ENCODE measurements at regions not wholly inside any gene's neighbourhood (a gene's known extent, or its start where the extent isn't known, plus 50 kb on each side); places are given as distances from the start of the nearest gene placed in this dataset.
"Not testable (repeated sequence)": the region's sequence is repeated elsewhere in the genome, so short reads cannot be mapped to it uniquely, and the experiment has no call there.

- H3K9me3 ChIP-seq (ENCODE audit: control insufficient read depth in 2 of 2, insufficient read depth in 1 of 2, low read depth in 1 of 2, low read length in 1 of 2), result peaks cover 9 to 22% of the 10 kb centered on the region in 2 donors
These were observed 2587.5 kb upstream of the TPTE start for GRCh38 chr21:7933923-7934322.

GRCh38 chr21:7937297-7937696 lies 2584.1 kb upstream of the TPTE start:
- H3K27me3 ChIP-seq (ENCODE audit: control insufficient read depth in 3 of 3, insufficient read depth in 3 of 3, low read length in 3 of 3); H3K4me3 ChIP-seq (ENCODE audit: low read depth in 1 of 3, low read length in 3 of 3); H3K4me1 ChIP-seq (ENCODE audit: control insufficient read depth in 3 of 3, insufficient read depth in 2 of 3, low read depth in 1 of 3, low read length in 2 of 3); FAIRE-seq; DNase-seq; H3K27ac ChIP-seq (ENCODE audit: low read depth in 1 of 3, low read length in 2 of 3); H3K36me3 ChIP-seq (ENCODE audit: control insufficient read depth in 3 of 3, insufficient read depth in 2 of 3, low read depth in 1 of 3, low read length in 3 of 3): not testable (repeated sequence)
- 79 to 86% (median 82%) methylated on average over 13 of the region's 13 CpGs for WGBS, 3 donors
- peaks cover 7 to 25% of the 10 kb centered on the region in 2 donors for H3K9me3 ChIP-seq (ENCODE audit: control insufficient read depth in 2 of 2, insufficient read depth in 1 of 2, low read depth in 1 of 2, low read length in 1 of 2)

More at GRCh38 chr21:7933923-7934322, 2587.5 kb upstream of the TPTE start:
- H3K4me3 ChIP-seq (ENCODE audit: low read depth in 1 of 3, low read length in 3 of 3), result no peak overlapping the region
- H3K36me3 ChIP-seq (ENCODE audit: control insufficient read depth in 3 of 3, insufficient read depth in 2 of 3, low read depth in 1 of 3, low read length in 3 of 3), result no peaks in the 10 kb centered on the region
- H3K27ac ChIP-seq (ENCODE audit: low read depth in 1 of 3, low read length in 2 of 3), result no peak overlapping the region
- H3K4me1 ChIP-seq (ENCODE audit: control insufficient read depth in 3 of 3, insufficient read depth in 2 of 3, low read depth in 1 of 3, low read length in 2 of 3), result no peaks in the 10 kb centered on the region
- WGBS, 3 donors, result 77 to 84% (median 78%) methylated on average over 15 of the region's 15 CpGs
- no peak for FAIRE-seq
- no peaks in the 10 kb centered on the region for H3K27me3 ChIP-seq (ENCODE audit: control insufficient read depth in 3 of 3, insufficient read depth in 3 of 3, low read length in 3 of 3)
- DNase-seq, result no peak

- H3K36me3 ChIP-seq (ENCODE audit: control insufficient read depth in 3 of 3, insufficient read depth in 2 of 3, low read depth in 1 of 3, low read length in 3 of 3); DNase-seq; H3K27me3 ChIP-seq (ENCODE audit: control insufficient read depth in 3 of 3, insufficient read depth in 3 of 3, low read length in 3 of 3); FAIRE-seq; H3K27ac ChIP-seq (ENCODE audit: low read depth in 1 of 3, low read length in 2 of 3); H3K4me1 ChIP-seq (ENCODE audit: control insufficient read depth in 3 of 3, insufficient read depth in 2 of 3, low read depth in 1 of 3, low read length in 2 of 3); H3K4me3 ChIP-seq (ENCODE audit: low read depth in 1 of 3, low read length in 3 of 3): not testable (repeated sequence)
- WGBS, 3 donors, result 74 to 81% (median 79%) methylated on average over 9 of the region's 9 CpGs
- peaks cover 11 to 23% of the 10 kb centered on the region in 2 donors for H3K9me3 ChIP-seq (ENCODE audit: control insufficient read depth in 2 of 2, insufficient read depth in 1 of 2, low read depth in 1 of 2, low read length in 1 of 2)
These were observed 2583.2 kb upstream of the TPTE start for GRCh38 chr21:7938223-7938622.

GRCh38 chr21:7941432-7941831 lies 2580.0 kb upstream of the TPTE start:
- not testable (repeated sequence) for H3K4me1 ChIP-seq (ENCODE audit: control insufficient read depth in 3 of 3, insufficient read depth in 2 of 3, low read depth in 1 of 3, low read length in 2 of 3); DNase-seq; FAIRE-seq; H3K27me3 ChIP-seq (ENCODE audit: control insufficient read depth in 3 of 3, insufficient read depth in 3 of 3, low read length in 3 of 3); H3K4me3 ChIP-seq (ENCODE audit: low read depth in 1 of 3, low read length in 3 of 3); H3K27ac ChIP-seq (ENCODE audit: low read depth in 1 of 3, low read length in 2 of 3); H3K36me3 ChIP-seq (ENCODE audit: control insufficient read depth in 3 of 3, insufficient read depth in 2 of 3, low read depth in 1 of 3, low read length in 3 of 3)
- H3K9me3 ChIP-seq (ENCODE audit: control insufficient read depth in 2 of 2, insufficient read depth in 1 of 2, low read depth in 1 of 2, low read length in 1 of 2), result peaks cover 12 to 27% of the 10 kb centered on the region in 2 donors
- 80 to 84% (median 83%) methylated on average over 12 of the region's 12 CpGs for WGBS, 3 donors

GRCh38 chr21:7942219-7942618 lies 2579.2 kb upstream of the TPTE start:
- not testable (repeated sequence) for H3K4me1 ChIP-seq (ENCODE audit: control insufficient read depth in 3 of 3, insufficient read depth in 2 of 3, low read depth in 1 of 3, low read length in 2 of 3); H3K27ac ChIP-seq (ENCODE audit: low read depth in 1 of 3, low read length in 2 of 3); H3K36me3 ChIP-seq (ENCODE audit: control insufficient read depth in 3 of 3, insufficient read depth in 2 of 3, low read depth in 1 of 3, low read length in 3 of 3); H3K27me3 ChIP-seq (ENCODE audit: control insufficient read depth in 3 of 3, insufficient read depth in 3 of 3, low read length in 3 of 3); DNase-seq; FAIRE-seq; H3K4me3 ChIP-seq (ENCODE audit: low read depth in 1 of 3, low read length in 3 of 3)
- H3K9me3 ChIP-seq (ENCODE audit: control insufficient read depth in 2 of 2, insufficient read depth in 1 of 2, low read depth in 1 of 2, low read length in 1 of 2), result peaks cover 12 to 27% of the 10 kb centered on the region in 2 donors
- WGBS, 3 donors, result 77 to 82% (median 79%) methylated on average over 15 of the region's 15 CpGs

GRCh38 chr21:7943534-7943933 lies 2577.8 kb upstream of the TPTE start:
- not testable (repeated sequence) for FAIRE-seq; H3K4me1 ChIP-seq (ENCODE audit: control insufficient read depth in 3 of 3, insufficient read depth in 2 of 3, low read depth in 1 of 3, low read length in 2 of 3); DNase-seq; H3K27ac ChIP-seq (ENCODE audit: low read depth in 1 of 3, low read length in 2 of 3); H3K36me3 ChIP-seq (ENCODE audit: control insufficient read depth in 3 of 3, insufficient read depth in 2 of 3, low read depth in 1 of 3, low read length in 3 of 3); H3K27me3 ChIP-seq (ENCODE audit: control insufficient read depth in 3 of 3, insufficient read depth in 3 of 3, low read length in 3 of 3); H3K4me3 ChIP-seq (ENCODE audit: low read depth in 1 of 3, low read length in 3 of 3)
- 79 to 82% (median 82%) methylated on average over 8 of the region's 8 CpGs for WGBS, 3 donors
- H3K9me3 ChIP-seq (ENCODE audit: control insufficient read depth in 2 of 2, insufficient read depth in 1 of 2, low read depth in 1 of 2, low read length in 1 of 2), result peaks cover 14 to 27% of the 10 kb centered on the region in 2 donors

- H3K36me3 ChIP-seq (ENCODE audit: control insufficient read depth in 3 of 3, insufficient read depth in 2 of 3, low read depth in 1 of 3, low read length in 3 of 3), result no peaks in the 10 kb centered on the region
- H3K4me3 ChIP-seq (ENCODE audit: low read depth in 1 of 3, low read length in 3 of 3), result no peak overlapping the region
- no peaks in the 10 kb centered on the region for H3K27me3 ChIP-seq (ENCODE audit: control insufficient read depth in 3 of 3, insufficient read depth in 3 of 3, low read length in 3 of 3)
- no peak overlapping the region for H3K27ac ChIP-seq (ENCODE audit: low read depth in 1 of 3, low read length in 2 of 3)
- 58 to 68% (median 60%) methylated on average over 4 of the region's 4 CpGs for WGBS, 3 donors
- H3K9me3 ChIP-seq (ENCODE audit: control insufficient read depth in 2 of 2, insufficient read depth in 1 of 2, low read depth in 1 of 2, low read length in 1 of 2), result peaks cover 20 to 29% of the 10 kb centered on the region in 2 donors
- FAIRE-seq (no peak), DNase-seq (no peak)
- no peaks in the 10 kb centered on the region for H3K4me1 ChIP-seq (ENCODE audit: control insufficient read depth in 3 of 3, insufficient read depth in 2 of 3, low read depth in 1 of 3, low read length in 2 of 3)
These were observed 2574.0 kb upstream of the TPTE start for GRCh38 chr21:7947422-7947821.

- FAIRE-seq; H3K27me3 ChIP-seq (ENCODE audit: control insufficient read depth in 3 of 3, insufficient read depth in 3 of 3, low read length in 3 of 3); H3K4me3 ChIP-seq (ENCODE audit: low read depth in 1 of 3, low read length in 3 of 3); H3K27ac ChIP-seq (ENCODE audit: low read depth in 1 of 3, low read length in 2 of 3); H3K4me1 ChIP-seq (ENCODE audit: control insufficient read depth in 3 of 3, insufficient read depth in 2 of 3, low read depth in 1 of 3, low read length in 2 of 3); DNase-seq; H3K36me3 ChIP-seq (ENCODE audit: control insufficient read depth in 3 of 3, insufficient read depth in 2 of 3, low read depth in 1 of 3, low read length in 3 of 3): not testable (repeated sequence)
- peaks cover 23 to 33% of the 10 kb centered on the region in 2 donors for H3K9me3 ChIP-seq (ENCODE audit: control insufficient read depth in 2 of 2, insufficient read depth in 1 of 2, low read depth in 1 of 2, low read length in 1 of 2)
- WGBS, 3 donors, result 77 to 79% (median 77%) methylated on average over 7 of the region's 7 CpGs
These were observed 2572.7 kb upstream of the TPTE start for GRCh38 chr21:7948727-7949126.

- FAIRE-seq; DNase-seq; H3K4me3 ChIP-seq (ENCODE audit: low read depth in 1 of 3, low read length in 3 of 3); H3K27ac ChIP-seq (ENCODE audit: low read depth in 1 of 3, low read length in 2 of 3); H3K36me3 ChIP-seq (ENCODE audit: control insufficient read depth in 3 of 3, insufficient read depth in 2 of 3, low read depth in 1 of 3, low read length in 3 of 3); H3K27me3 ChIP-seq (ENCODE audit: control insufficient read depth in 3 of 3, insufficient read depth in 3 of 3, low read length in 3 of 3); H3K4me1 ChIP-seq (ENCODE audit: control insufficient read depth in 3 of 3, insufficient read depth in 2 of 3, low read depth in 1 of 3, low read length in 2 of 3): not testable (repeated sequence)
- peaks cover 23 to 34% of the 10 kb centered on the region in 2 donors for H3K9me3 ChIP-seq (ENCODE audit: control insufficient read depth in 2 of 2, insufficient read depth in 1 of 2, low read depth in 1 of 2, low read length in 1 of 2)
- 42 to 49% (median 44%) methylated on average over 6 of the region's 6 CpGs for WGBS, 3 donors
These were observed 2571.5 kb upstream of the TPTE start for GRCh38 chr21:7949882-7950281.

All from small intestine (tissue), 7 donors.